Neural cell (in vitro differentiated cells): ENCODE measurements at regions not wholly inside any gene's neighbourhood (a gene's known extent, or its start where the extent isn't known, plus 50 kb on each side); places are given as distances from the start of the nearest gene placed in this dataset.

ENCODE experiments used
- H2AFZ ChIP-seq: fragments of 200-600, 300-800 bp; sonication (generic), shearing (Covaris generic); 2 replicates; pipeline ENCODE4 v1.6.0; 2014; ENCODE audit warnings: low read depth, mild to moderate bottlenecking, antibody characterized with exemption, low read length, moderate library complexity
- H3F3A ChIP-seq: fragments of 200-600 bp; shearing (Covaris generic); 2 replicates; pipeline ENCODE4 v1.6.1; 2016; ENCODE audit warnings: mild to moderate bottlenecking, moderate library complexity, mixed read lengths, antibody characterized with exemption, low read length; ENCODE audit not compliant: insufficient read depth, poor library complexity, severe bottlenecking
- H3K27ac ChIP-seq: fragments of 200-600, 300-800 bp; sonication (generic), shearing (Covaris generic); 2 replicates; pipeline ENCODE4 v1.5.1; 2014; ENCODE audit warnings: mild to moderate bottlenecking, low read length, moderate library complexity
- H3K27me3 ChIP-seq: fragments of 300-800, 200-600 bp; sonication (generic), shearing (Covaris generic); 2 replicates; pipeline ENCODE4 v1.6.0; 2014; ENCODE audit warnings: mild to moderate bottlenecking, low read depth, low read length, moderate library complexity; ENCODE audit not compliant: insufficient read depth
- H3K36me3 ChIP-seq: fragments of 300-800, 200-600 bp; sonication (generic), shearing (Covaris generic); 2 replicates; pipeline ENCODE4 v1.5.1; 2014; ENCODE audit warnings: mild to moderate bottlenecking, antibody characterized with exemption, low read length, moderate library complexity; ENCODE audit not compliant: insufficient read depth
- H3K4me2 ChIP-seq: fragments of 300-800, 200-600 bp; sonication (generic), shearing (Covaris generic); 2 replicates; pipeline ENCODE4 v1.6.0; 2014; ENCODE audit warnings: mild to moderate bottlenecking, low read length
- H3K4me3 ChIP-seq: fragments of 300-800, 200-600 bp; sonication (generic), shearing (Covaris generic); 2 replicates; pipeline ENCODE4 v1.5.1; 2014; ENCODE audit warnings: mild to moderate bottlenecking, low read length, moderate library complexity
- H3K79me2 ChIP-seq: fragments of 200-600 bp; shearing (Covaris generic); replicated peaks from 2 replicates; pipeline ENCODE4 v1.6.0; 2014; ENCODE audit warnings: mild to moderate bottlenecking, low read length, moderate library complexity; ENCODE audit not compliant: insufficient read depth
- H3K9ac ChIP-seq: fragments of 300-800, 200-600 bp; sonication (generic), shearing (Covaris generic); 2 replicates; pipeline ENCODE4 v1.6.1; 2016; ENCODE audit warnings: mild to moderate bottlenecking, low read length, mixed read lengths
- H3K9me2 ChIP-seq: fragments of 200-600 bp; shearing (Covaris generic); 2 replicates; pipeline ENCODE4 v1.6.1; 2016; ENCODE audit warnings: mild to moderate bottlenecking, low read length, mixed read lengths; ENCODE audit not compliant: insufficient read depth
- H3K9me3 ChIP-seq: fragments of 200-600, 300-800 bp; sonication (generic), shearing (Covaris generic); 2 replicates; pipeline ENCODE4 v1.6.1; 2016; ENCODE audit warnings: mild to moderate bottlenecking, mixed run types, low read length, moderate library complexity, mixed read lengths
- H4K20me1 ChIP-seq: fragments of 200-600 bp; shearing (Covaris generic); 2 replicates; pipeline ENCODE4 v1.6.1; 2016; ENCODE audit warnings: mild to moderate bottlenecking, mixed run types; ENCODE audit not compliant: insufficient read depth
- EP300 ChIP-seq: fragments of 450-650 bp; conservative IDR thresholded peaks from 2 replicates; pipeline ENCODE4 v1.6.1; 2014; ENCODE audit warnings: antibody characterized with exemption, mild to moderate bottlenecking, moderate library complexity; ENCODE audit not compliant: poor library complexity, severe bottlenecking
- EZH2 ChIP-seq: fragments of 200-600, 300-800 bp; shearing (Covaris generic), sonication (generic); IDR thresholded peaks from 2 replicates; pipeline ENCODE4 v1.6.1; 2014; ENCODE audit warnings: antibody characterized with exemption, low read length, borderline replicate concordance, mild to moderate bottlenecking; ENCODE audit not compliant: insufficient read depth, poor library complexity, severe bottlenecking
- MXI1 ChIP-seq: fragments of 450-650 bp; conservative IDR thresholded peaks from 2 replicates; pipeline ENCODE4 v1.6.1; 2014; ENCODE audit warnings: antibody characterized with exemption, mild to moderate bottlenecking; ENCODE audit not compliant: poor library complexity, severe bottlenecking
- POLR2AphosphoS5 ChIP-seq: IDR thresholded peaks from 2 replicates; pipeline ENCODE4 v1.6.1; 2012
- RAD21 ChIP-seq: fragments of 450-650 bp; conservative IDR thresholded peaks from 2 replicates; pipeline ENCODE4 v1.6.1; 2014; ENCODE audit warnings: antibody characterized with exemption, mild to moderate bottlenecking, moderate library complexity
- REST ChIP-seq: IDR thresholded peaks from 2 replicates; pipeline ENCODE4 v1.6.1; 2012; ENCODE audit warnings: borderline replicate concordance
- SMC3 ChIP-seq: fragments of 450-650 bp; conservative IDR thresholded peaks from 2 replicates; pipeline ENCODE4 v1.6.1; 2014; ENCODE audit warnings: antibody characterized with exemption, mild to moderate bottlenecking, moderate library complexity; ENCODE audit not compliant: poor library complexity
- TAF1 ChIP-seq: IDR thresholded peaks from 2 replicates; pipeline ENCODE4 v1.6.1; 2012; ENCODE audit warnings: low read depth
- TF ChIP-seq, protein P1 (sequence below): fragments of 450-650 bp; IDR thresholded peaks from 2 replicates; pipeline ENCODE4 v1.5.1; 2014; ENCODE audit warnings: antibody characterized with exemption, mild to moderate bottlenecking, moderate library complexity; ENCODE audit not compliant: poor library complexity, severe bottlenecking

DNA sequence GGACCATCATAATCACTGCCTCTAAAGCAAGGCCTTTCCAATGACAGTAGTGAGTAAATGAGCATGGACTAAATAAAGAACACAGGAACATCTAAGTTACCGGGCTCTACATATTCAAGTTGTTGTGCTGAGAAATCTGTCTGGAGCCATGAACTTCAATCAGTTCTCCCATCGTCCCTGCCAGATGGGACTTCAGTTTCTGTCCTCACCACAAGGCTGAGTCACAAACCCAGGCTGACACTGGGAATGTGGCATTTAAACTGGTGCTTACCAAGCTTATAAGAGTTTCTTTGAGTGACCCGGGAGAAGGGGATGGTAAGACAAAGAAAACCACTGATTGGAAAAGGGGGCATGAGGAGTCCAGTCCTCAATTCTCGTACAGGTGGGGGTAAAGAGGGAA, 497.0 kb downstream of the MAFB start:
- H3K36me3 ChIP-seq = no peaks in the 10 kb centered on the region
- H2AFZ ChIP-seq = no peak overlapping the region
- H3K9ac ChIP-seq = no peak overlapping the region
- TF ChIP-seq TAF1 = no peak
- no peak for TF ChIP-seq SMC3
- TF ChIP-seq, protein P1, sequence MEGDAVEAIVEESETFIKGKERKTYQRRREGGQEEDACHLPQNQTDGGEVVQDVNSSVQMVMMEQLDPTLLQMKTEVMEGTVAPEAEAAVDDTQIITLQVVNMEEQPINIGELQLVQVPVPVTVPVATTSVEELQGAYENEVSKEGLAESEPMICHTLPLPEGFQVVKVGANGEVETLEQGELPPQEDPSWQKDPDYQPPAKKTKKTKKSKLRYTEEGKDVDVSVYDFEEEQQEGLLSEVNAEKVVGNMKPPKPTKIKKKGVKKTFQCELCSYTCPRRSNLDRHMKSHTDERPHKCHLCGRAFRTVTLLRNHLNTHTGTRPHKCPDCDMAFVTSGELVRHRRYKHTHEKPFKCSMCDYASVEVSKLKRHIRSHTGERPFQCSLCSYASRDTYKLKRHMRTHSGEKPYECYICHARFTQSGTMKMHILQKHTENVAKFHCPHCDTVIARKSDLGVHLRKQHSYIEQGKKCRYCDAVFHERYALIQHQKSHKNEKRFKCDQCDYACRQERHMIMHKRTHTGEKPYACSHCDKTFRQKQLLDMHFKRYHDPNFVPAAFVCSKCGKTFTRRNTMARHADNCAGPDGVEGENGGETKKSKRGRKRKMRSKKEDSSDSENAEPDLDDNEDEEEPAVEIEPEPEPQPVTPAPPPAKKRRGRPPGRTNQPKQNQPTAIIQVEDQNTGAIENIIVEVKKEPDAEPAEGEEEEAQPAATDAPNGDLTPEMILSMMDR = no peak
- TF ChIP-seq EZH2 = no peak
- no peaks in the 10 kb centered on the region for H3K9me2 ChIP-seq
- no peak overlapping the region for H3K4me3 ChIP-seq
- no peak overlapping the region for H3K4me2 ChIP-seq
- H3K9me3 ChIP-seq = no peaks in the 10 kb centered on the region
- H3K79me2 ChIP-seq = no peaks in the 10 kb centered on the region
- no peaks in the 10 kb centered on the region for H3K27me3 ChIP-seq
- no peaks in the 10 kb centered on the region for H4K20me1 ChIP-seq
- no peaks in the 10 kb centered on the region for H3F3A ChIP-seq
- no peak overlapping the region for H3K27ac ChIP-seq

GRCh38 chr20:40191573-40191972, 497.5 kb downstream of the MAFB start:
- no peaks in the 10 kb centered on the region for H3K9me3 ChIP-seq
- H3K79me2 ChIP-seq = no peaks in the 10 kb centered on the region
- no peaks in the 10 kb centered on the region for H3K27me3 ChIP-seq
- H4K20me1 ChIP-seq = no peaks in the 10 kb centered on the region
- H3K9ac ChIP-seq = no peak overlapping the region
- no peaks in the 10 kb centered on the region for H3K9me2 ChIP-seq
- no peak overlapping the region for H3K4me3 ChIP-seq
- no peak overlapping the region for H2AFZ ChIP-seq
- no peaks in the 10 kb centered on the region for H3F3A ChIP-seq
- H3K4me2 ChIP-seq = no peak overlapping the region
- no peak overlapping the region for H3K27ac ChIP-seq
- H3K36me3 ChIP-seq = no peaks in the 10 kb centered on the region
- no peak for TF ChIP-seq EP300
- TF ChIP-seq EZH2 = no peak
- no peak for TF ChIP-seq SMC3
- TF ChIP-seq POLR2AphosphoS5 = no peak
- no peak for TF ChIP-seq REST
- TF ChIP-seq, protein P1 = no peak
- no peak for TF ChIP-seq MXI1
- no peak for TF ChIP-seq RAD21
- TF ChIP-seq TAF1 = no peak
